ENCODE measurements at regions not wholly inside any gene's neighbourhood (a gene's known extent, or its start where the extent isn't known, plus 50 kb on each side); places are given as distances from the start of the nearest gene placed in this dataset.

DNA sequence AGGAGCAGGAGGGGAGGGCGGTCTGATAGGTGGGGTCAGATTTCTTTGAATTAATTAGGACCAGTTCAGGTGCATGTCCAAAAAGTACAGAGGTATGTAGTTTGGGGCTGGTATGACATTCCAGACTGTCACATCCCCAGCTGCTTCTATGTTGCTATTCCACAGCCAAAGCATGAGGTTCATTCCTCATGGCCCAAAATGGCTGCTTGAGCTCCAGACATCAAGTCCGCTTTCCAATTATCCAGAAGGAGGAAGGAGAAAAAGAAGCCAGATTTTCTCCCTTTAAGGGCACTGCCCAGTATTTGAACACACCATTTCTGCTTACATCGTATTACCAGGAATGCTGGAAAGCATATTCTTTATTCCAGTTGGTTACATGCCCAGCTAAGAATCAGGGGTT, 58.0 kb upstream of the CD82 start:
- Histone ChIP-seq H3K9me3 (no peaks in the 10 kb centered on the region), H3K4me1 (no peaks in the 10 kb centered on the region), H3K27ac (no peak overlapping the region), H3K27me3 (no peaks in the 10 kb centered on the region), H3K4me3 (no peak overlapping the region), H3K36me3 (no peaks in the 10 kb centered on the region)
- intact Hi-C loops (cut with DNase I; ENCODE audit: low total_unique reads): no loop called here
- TF ChIP-seq, protein P1, sequence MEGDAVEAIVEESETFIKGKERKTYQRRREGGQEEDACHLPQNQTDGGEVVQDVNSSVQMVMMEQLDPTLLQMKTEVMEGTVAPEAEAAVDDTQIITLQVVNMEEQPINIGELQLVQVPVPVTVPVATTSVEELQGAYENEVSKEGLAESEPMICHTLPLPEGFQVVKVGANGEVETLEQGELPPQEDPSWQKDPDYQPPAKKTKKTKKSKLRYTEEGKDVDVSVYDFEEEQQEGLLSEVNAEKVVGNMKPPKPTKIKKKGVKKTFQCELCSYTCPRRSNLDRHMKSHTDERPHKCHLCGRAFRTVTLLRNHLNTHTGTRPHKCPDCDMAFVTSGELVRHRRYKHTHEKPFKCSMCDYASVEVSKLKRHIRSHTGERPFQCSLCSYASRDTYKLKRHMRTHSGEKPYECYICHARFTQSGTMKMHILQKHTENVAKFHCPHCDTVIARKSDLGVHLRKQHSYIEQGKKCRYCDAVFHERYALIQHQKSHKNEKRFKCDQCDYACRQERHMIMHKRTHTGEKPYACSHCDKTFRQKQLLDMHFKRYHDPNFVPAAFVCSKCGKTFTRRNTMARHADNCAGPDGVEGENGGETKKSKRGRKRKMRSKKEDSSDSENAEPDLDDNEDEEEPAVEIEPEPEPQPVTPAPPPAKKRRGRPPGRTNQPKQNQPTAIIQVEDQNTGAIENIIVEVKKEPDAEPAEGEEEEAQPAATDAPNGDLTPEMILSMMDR (IDR thresholded peaks at IDR 0.05): no peak
- no peak for TF ChIP-seq POLR2A (IDR thresholded peaks at IDR 0.05)
- DNase-seq: no peak

DNA sequence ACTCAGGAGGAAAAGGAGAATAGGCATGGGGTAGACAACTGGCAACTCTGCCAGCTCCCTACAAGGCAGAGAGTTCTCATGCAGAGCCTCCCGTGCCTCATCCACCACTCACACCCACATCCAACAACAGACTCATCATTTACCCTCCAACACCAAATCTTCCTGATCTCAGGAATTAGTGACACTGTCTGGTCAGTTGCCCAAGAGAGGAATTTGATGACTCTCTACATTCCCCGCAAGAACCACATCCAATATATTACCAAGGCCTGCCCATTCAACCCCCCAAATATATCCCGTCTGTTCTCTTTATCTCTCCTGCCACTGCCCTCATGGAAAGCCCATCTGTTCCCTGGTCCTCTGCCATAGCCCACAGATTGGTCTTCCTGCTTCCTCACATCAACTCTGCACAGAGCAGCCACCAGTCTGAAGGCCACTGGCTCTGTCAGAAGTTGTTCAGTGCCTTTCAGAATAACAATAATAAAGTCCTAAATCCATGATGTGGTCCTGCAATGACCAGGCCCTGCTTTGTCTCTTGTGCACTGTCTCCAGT, 57.5 kb upstream of the CD82 start:
- H3K9me3 ChIP-seq: no peaks in the 10 kb centered on the region
- no peak overlapping the region for H3K27ac ChIP-seq
- H3K36me3 ChIP-seq: no peaks in the 10 kb centered on the region
- H3K27me3 ChIP-seq: no peaks in the 10 kb centered on the region
- DNase-seq: no peak
- TF ChIP-seq POLR2A (IDR thresholded peaks at IDR 0.05): no peak
- TF ChIP-seq, protein P1 (IDR thresholded peaks at IDR 0.05): no peak
- H3K4me3 ChIP-seq: no peak overlapping the region
- intact Hi-C loops (cut with DNase I; ENCODE audit: low total_unique reads): no loop called here
- no peaks in the 10 kb centered on the region for H3K4me1 ChIP-seq

DNA sequence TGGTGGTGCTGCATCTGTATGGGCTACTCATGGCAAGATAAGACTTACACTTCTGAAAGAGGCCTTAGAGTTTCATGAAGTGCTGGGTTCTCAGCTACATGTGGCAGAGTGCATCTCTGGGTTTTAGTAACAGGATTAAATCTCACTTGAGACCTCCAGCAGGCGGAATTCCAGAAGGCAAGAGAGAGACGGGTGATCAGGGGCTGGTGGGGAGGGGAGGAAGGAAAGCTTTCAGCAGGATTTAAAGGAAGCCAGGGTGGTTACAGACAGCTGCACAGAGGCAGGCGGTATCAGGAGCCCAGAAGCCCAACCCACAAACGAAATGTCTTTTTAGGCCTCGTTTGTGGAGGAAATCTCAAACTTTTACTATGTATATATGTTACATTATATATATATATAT, 56.2 kb upstream of the CD82 start:
- Histone ChIP-seq H3K4me3 (no peak overlapping the region), H3K27me3 (no peaks in the 10 kb centered on the region), H3K9me3 (no peaks in the 10 kb centered on the region), H3K36me3 (no peaks in the 10 kb centered on the region), H3K4me1 (no peaks in the 10 kb centered on the region), H3K27ac (no peak overlapping the region)
- intact Hi-C loops (cut with DNase I; ENCODE audit: low total_unique reads): no loop called here
- no peak for DNase-seq
- no peak for TF ChIP-seq POLR2A (IDR thresholded peaks at IDR 0.05)
- TF ChIP-seq, protein P1 (IDR thresholded peaks at IDR 0.05): no peak

DNA sequence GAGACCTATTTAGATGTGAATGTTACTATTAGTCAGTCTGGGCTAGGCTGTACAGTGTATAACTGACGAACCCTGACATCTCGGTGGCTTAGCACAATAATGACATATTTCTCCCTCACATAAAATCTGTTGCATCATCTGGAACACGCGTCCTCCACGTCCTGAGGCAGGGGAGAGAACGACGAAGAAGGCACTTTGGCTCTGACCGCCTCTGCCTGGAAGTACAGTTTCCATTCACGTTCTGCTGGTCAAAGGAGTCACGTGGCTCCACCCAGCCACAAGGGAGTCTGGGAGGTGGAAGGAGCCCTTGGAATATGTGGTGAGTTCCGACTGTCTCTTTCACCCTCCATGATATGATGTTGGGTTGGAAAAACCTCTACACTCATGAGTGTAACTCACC, 55.1 kb upstream of the CD82 start:
- intact Hi-C loops (cut with DNase I; ENCODE audit: low total_unique reads): no loop called here
- TF ChIP-seq POLR2A (IDR thresholded peaks at IDR 0.05): no peak
- TF ChIP-seq, protein P1 (IDR thresholded peaks at IDR 0.05): no peak
- Histone ChIP-seq H3K9me3 (no peaks in the 10 kb centered on the region), H3K4me1 (no peaks in the 10 kb centered on the region), H3K27ac (no peak overlapping the region), H3K4me3 (no peak overlapping the region), H3K36me3 (no peaks in the 10 kb centered on the region), H3K27me3 (no peaks in the 10 kb centered on the region)
- DNase-seq: no peak

DNA sequence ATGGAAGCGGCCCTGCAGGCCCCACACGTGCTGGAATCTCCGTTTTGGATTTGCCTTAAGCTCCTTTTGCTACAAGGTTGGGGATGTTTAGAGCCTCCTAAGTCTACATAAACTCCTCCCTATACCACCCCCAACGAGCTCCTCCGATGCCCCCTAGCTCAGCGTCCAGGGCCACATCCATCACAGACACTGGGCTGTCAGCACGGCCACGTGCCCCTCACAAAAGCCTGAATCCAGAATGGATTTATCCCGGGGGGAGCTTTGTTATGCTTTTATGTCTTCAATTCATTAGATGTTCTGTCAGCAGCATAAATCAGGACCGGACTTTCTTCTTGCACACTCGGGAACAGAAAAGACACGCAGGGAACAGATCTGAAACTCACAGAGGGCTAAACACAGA, 52.6 kb upstream of the CD82 start:
- Histone ChIP-seq H3K4me3 (no peak overlapping the region), H3K4me1 (no peaks in the 10 kb centered on the region), H3K27ac (no peak overlapping the region), H3K9me3 (no peaks in the 10 kb centered on the region), H3K36me3 (no peaks in the 10 kb centered on the region), H3K27me3 (no peaks in the 10 kb centered on the region)
- DNase-seq: no peak
- intact Hi-C loops (cut with DNase I; ENCODE audit: low total_unique reads): no loop called here
- TF ChIP-seq, protein P1 (IDR thresholded peaks at IDR 0.05): no peak
- no peak for TF ChIP-seq POLR2A (IDR thresholded peaks at IDR 0.05)

All from uterus (tissue), 3 donors.